ENCODE measurements at regions not wholly inside any gene's neighbourhood (a gene's known extent, or its start where the extent isn't known, plus 50 kb on each side); places are given as distances from the start of the nearest gene placed in this dataset.
"Not testable (repeated sequence)": the region's sequence is repeated elsewhere in the genome, so short reads cannot be mapped to it uniquely, and the experiment has no call there.

DNA sequence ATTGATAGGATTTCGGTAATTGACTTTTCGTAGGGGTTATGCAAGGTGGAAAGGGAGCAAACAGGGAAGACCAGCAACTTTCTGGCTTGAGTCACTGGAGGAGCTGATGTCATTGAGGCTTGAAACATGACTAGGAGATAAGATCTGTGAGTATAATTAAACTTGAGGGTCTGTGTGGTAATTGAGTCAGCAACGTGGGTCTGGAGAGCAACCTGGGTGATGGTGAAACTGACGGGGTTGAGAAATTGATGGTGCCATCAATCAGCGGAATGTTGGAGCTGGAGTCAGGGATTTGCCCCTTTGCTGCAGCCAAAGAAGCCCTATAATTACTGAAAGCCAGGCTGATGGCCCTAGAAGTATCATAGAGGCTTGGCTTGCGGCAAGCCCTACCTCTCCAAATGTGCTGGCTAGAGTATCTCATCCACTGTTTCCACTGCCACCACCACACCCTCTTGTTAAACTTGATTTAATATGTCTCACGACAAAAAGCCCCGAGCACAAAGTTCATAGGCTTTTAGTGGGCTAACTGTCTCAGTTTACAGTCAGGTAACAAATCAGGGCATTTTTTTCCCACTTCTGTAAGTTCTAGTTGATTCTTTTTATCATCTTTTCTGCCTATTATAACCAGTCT, 186.9 kb upstream of the ELAC2 start:
- DNase-seq, result no peak

DNA sequence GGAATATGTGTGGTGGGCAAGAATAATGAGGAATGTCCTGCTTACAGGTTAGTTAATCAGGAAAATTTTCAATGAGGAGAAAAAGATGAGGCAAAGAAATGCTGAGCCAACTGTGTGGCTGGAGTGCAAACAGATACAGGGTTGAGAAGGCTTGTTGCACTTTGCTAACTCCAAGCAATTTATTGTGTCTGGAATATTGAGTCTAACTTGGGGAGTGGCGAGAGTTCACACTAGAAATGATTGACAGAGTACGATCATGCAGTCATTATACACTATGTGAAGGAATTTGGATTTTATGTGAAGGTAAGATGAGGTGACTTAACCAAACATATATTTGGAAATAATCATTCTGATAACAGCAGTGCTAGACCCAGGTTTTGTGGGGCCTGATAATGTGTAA, 185.0 kb upstream of the ELAC2 start:
- no peak for DNase-seq

DNA sequence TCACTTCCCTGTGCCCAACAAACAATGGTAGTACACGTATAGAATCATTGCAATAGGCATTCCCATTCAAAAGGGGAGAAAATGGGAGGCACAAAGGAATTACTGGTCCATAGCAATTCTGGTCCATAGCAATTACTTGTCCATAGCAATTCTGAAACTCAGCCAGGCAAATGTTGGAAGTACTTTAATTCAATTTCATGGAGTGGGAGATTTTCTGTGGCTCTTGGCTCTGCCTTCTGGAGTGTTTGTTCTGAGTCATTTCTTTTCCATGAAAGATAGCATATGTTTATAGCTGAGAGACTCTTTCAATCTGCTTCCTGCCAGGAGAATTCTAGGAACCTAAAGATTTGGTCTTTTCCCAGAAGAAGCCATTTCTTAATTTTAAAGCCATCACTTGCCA, 182.8 kb upstream of the ELAC2 start:
- no peak for DNase-seq

DNA sequence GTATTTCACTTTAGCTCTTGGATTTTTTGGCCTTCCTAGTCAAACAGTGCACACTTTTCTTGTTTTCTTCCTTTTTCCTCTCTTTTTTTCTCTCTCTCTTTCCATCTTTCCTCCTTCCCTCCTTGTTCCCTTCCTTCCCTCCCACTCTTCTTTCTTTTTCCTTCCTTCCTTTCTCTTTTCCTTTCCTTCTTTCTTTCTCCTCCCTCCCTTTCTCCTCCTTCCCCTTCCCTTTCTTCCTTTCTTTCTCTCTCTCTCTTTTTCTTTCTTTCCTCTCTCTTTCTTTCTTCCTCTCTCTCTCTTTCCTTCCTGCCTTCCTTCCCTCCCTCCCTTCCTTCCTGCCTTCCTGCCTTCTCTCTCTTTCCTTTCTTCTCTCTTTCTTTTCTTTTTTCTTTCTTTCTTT, 181.6 kb upstream of the ELAC2 start:
- DNase-seq, result no peak

DNA sequence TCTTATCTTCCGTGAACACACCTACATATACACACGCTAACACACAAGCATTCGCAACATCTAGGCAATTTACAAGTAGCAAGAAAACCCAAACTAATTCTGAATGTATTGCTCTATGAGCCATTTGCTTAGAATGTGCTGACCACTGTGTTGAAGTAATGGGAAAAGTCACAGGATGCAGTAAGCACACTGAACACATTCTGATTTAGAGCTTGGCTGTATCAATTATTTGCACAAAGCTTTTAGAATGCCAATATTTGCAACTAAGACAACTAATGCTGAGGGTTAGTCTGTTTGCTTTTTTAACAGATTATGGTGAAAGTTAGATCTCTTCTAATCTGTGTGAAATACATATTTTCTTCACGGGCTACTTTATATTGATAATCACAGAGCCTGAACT, 179.8 kb upstream of the ELAC2 start:
- no peak for DNase-seq

DNA sequence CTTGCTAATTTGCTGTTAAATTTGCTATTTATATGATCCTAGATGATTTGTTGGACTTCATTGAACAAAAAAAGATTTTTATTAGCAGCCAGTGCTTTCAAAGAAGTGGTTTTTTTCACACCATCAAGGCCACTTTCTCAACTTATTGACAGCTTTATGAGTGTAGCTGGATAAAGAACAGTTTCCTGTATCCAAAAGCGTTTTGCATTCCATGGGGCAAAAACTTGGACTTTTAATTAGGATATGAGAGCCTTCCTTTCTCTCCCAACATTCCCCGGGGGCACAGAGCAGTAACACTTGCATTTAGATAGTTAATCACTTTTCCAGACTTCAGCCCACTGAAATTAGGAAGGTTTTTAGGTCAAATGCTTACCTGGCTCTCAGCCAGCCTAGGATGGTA, 177.1 kb upstream of the ELAC2 start:
- no peak for DNase-seq

DNA sequence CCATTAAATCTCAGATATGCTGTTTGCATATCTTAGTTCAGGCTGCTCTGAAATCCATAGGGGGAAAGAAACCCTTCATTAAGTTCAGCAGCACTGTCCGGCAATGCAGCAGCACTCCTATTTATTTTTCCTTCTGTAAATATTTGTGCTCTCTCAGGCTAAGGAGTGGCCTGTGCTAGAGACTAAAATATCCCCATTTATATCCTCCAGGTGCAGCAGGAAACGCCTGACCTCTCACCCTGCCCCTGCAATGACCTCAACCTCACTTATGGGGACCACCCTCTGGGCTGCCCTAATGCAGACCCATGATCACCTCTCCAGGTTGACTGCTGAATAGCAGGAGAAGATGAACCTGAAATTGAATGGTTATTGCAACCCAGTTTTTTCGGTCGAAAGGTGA, 165.0 kb upstream of the ELAC2 start:
- no peak for DNase-seq

DNA sequence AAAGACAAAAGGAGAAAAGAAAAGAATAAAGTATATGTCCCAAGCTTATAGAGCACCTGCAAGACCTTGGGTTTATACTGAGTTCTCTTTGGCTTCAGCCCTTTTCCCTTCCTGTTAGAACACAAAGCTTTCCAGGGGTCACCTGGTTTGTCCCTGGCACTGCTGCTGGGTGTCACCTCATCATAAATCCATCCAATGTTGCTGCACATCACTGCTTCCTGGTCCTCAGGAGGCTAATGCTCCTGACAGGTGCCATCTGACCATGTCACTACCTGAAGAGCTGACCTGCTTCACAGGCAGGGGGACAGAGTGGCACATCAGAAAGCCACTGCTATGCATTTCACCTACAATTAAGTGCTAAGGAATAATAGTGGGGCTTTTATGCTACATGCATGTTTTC, 164.6 kb upstream of the ELAC2 start:
- DNase-seq, result no peak

DNA sequence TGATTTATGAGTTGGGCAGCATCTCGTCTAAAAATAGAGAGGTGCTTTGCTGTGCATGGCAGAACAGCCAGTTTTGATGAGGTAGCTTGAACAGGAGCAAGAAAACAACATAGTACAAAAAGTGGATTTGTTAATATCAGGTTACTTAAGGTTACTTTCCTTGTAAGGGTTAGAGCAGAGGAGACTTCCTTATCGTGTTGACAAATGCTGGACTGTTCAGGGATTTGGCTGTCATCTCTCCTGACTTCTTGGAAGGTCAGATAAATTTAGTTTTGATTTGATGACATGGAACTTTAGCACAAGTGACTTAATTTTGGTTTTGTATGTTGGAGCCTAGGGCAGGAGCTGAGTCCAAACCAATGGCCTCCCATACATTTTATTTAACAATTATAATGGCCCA, 163.9 kb upstream of the ELAC2 start:
- DNase-seq, result no peak

DNA sequence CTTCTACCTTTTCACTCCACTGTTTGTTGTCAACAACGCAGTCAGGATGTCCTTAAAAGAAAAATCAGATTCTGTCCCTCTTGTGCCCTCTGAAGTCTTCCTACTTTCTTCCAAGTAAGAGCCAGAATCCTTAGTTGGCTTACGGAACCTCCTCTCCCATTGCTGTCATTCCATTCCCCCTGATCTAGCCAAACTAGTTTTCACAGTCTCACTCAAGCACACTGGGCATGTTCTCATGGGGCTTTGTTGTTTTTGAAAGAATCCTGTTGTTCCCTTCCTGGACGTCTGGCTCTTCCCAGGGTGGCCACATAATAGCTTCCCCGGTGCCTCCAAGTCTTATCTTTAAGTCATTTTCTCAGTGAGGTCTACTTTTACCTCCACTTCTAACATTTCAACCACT, 158.6 kb upstream of the ELAC2 start:
- no peak for DNase-seq

DNA sequence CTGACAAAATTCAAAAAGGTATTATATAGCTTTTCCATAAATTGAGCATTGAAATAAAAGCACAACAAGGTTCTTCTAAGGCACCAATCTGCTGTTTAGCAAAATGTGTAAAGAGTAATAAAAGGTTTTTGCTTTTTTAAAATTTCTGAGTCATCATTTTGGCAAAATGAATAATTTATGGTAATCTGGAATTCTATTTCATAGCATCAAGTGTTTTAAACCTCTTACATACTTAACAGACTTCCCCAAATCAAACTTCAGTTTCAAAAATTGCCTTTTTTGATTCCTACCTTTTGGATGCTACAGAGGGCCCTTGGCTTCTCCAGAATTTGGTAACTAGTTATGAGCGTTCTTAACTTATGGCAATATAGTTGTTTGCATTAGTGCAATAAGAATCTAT, 154.0 kb upstream of the ELAC2 start:
- DNase-seq, result no peak

DNA sequence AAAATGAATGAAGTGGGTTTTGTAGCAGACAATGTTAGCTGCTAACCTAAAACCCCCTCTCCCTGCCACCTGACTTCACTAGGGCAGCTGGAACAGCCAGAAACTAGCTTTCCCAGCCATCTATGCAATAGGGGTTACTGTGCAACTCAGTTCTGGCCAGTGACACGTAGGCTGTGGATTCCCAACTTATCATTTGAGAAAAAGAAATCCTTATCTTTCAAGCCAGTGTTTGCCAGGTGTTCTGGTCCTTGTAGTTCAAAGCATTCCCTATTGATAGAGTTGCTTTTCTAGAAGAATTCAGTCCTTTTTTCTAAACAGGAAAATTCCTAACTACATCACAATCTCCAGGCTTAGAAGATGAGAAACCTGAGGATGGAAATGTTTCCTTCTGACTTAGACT, 144.5 kb upstream of the ELAC2 start:
- no peak for DNase-seq

DNA sequence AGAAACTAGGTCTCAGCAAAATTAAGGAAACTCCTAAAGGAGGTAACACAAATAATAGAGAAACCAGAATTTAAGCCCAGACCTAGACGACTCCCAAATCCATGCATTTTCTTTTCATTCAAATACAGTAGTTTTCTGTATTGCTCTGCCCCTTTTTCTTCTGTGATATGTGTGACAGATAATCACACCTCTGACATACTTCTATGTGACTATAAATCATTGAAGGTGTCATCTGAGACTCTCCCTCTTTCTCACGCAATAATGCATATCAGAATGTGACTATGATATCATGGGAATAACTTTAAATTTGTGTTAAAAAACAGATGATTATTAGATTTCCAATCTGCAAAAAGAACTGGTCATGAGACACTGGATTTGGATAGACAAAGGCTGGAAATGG, 143.0 kb upstream of the ELAC2 start:
- no peak for DNase-seq

DNA sequence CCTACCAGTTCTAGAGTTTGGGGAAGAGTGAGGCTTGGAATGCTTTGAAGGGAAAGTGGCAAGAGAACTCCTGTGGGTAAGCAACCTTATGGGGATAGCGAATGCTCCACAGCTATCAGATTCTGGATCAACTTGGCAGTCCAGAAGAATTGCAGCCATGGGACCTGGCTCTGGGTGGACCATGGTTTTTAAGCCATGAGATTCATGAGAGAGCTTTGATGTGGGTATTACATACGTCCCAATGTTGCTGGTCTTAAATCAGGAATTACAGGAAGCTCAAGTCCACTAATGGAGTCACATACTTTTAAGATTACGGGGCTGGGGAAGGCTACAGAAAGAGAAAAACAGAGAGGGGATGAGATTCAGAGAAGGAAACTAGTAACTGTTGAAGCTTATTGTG, 142.5 kb upstream of the ELAC2 start:
- no peak for DNase-seq

DNA sequence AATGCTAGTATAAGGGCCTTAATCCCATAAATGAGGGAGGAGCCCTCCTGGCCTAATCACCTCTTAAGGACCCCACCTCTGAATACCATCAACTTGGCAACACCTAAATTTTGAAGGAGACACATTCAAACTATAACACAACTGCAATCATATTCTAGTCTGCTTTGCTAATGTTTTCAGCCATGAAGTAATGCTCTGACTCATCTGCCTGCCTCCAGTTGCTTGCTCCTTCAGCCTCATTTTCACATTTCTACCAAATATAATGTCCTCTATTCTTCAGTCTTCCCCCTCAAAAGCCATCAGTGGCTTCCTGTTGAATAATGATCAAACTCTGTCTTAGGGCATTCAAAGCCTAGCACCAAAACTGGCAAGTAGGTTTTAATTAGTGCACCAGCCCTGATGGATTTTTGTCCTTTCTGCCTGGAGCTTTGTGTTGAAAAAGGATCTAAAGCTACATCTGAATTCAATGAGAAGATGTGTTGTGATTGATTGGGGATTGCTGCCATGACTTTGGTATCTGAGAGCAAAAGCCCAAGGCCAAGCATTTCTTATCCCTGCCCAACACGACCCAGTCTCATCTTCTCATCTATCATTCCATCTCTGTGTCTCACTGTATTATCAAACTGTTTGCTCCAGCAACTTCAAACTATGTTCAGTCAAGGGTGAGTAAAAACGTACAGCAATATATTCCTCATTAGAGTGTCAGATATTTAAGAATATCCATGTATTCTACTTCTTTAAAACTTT, 140.8 kb upstream of the ELAC2 start:
- no peak for DNase-seq

DNA sequence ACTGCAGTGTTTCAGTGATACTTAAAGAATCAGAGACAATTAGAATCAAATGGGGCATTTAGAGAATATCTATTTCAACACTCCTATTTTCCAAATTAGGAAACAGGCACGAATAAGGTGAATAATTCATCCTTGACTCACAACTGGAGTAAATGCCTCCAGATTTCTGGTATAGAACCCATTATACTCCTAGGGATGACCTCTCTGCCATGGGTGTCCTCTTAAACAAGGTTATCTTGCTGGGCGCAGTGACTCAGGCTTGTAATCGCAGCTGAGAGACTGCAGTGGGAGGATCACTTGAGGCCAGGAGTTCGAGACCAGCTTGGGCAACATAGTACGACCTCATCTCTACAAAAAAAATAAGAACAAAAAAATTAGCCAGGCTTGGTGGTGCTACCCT, 139.8 kb upstream of the ELAC2 start:
- no peak for DNase-seq

DNA sequence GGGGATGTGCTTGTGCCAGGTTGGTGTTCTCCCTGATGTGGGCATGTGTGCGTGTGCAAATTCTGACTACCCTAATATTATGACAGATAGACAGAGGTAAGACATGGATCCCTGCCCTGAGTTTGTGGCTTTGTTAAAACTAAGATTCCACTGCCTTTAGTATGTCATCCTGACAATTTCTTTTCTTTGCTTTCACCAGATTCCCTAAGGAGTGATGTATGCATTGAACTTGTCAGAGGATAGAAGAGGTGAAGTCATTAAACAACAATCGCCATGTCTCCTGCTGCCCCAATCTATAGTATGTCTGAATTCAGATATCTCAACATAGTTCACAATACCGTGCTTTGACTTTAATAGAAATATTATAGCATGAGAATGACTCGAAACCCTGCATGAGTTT, 137.1 kb upstream of the ELAC2 start:
- DNase-seq, result no peak

DNA sequence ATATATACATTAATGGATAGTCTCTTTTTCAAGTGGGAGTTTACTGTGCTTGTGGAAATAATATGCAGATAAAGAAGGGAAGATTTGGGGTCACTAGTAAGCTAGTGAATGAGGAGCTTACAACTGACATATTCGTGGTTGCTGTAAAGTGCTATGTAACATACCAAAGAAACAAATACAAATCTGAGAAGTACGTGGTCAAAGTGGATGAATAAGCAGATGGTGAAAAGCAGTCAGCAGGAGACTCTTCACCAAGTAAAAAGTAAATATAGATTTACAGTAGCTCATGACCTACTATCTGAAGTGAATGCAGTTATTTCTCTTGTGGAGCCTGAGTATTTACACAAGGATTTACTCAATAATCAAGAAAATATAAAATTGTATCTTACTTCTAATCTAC, 136.6 kb upstream of the ELAC2 start:
- no peak for DNase-seq

DNA sequence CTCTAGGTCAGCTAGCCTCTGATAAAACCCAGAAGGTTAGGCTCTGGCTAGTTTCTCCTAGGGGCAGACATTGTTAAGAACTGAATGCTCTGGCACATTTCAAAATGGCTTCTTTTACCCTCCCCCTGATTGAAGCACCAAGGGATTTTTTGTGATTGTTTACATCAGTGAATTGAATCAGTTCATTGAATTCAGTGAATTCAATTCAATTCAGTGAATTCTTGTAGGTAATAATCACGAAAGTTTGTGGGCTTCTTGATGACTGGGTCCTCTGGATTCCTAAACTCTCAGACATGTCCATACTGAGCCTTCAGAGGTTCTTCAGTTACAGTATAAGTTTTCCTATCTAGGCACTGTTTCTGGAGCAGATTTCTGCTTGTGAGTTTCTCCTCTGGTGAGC, 135.2 kb upstream of the ELAC2 start:
- no peak for DNase-seq

DNA sequence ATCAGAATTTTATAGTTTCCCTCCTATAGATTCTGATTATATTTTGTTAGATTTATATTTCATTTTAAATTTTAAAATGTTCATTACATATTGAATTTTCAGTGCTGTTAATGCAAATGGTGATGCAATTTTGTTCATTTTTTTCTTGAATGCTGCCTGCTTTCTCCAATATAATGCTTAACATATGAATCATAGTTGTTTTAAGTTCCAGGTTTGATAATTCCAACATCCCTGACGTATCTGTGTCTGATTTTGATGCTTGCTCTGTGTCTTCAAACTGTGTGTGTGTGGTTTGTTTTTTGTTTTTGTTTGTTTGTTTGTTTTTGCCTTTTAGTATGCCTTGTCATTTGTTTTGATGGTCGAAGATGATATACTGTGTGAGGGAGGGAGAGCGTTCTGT, 134.7 kb upstream of the ELAC2 start:
- DNase-seq, result no peak

DNA sequence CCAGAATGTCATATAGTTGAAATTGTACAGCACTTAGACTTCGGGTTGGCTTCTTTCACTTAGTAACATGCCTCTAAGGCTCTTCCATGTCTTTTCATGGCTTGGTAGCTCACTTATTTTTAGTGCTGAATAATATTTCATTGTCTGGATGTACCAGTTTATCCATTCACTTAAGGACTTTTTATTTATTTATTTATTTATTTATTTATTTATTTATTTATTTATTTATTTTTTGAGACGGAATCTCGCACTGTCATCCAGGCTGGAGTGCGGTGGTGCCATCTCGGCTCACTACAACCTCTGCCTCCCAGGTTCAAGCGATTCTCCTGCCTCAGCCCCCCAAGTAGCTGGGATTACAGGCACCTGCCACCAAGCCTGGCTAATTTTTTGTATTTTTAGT, 132.9 kb upstream of the ELAC2 start:
- DNase-seq, result not testable (repeated sequence)

DNA sequence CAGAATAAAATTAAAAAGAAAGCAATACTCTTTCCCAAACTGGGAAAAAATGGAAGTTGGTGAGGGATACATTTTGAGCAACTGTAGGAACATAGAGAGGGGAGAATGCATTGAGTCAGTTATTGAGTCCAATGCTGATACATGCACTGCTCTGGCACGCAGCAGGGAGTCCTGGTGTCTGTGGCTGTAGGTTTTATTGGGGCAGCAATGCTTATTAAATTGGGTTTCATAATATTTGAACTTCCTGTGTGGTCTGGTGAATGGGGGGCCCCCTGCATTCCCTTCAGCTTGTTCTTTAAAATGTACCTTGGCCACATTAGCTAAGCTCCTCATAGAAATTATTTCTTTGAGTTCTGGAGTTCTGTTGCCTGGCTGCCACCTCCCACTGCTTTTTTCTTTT, 125.2 kb upstream of the ELAC2 start:
- no peak for DNase-seq

DNA sequence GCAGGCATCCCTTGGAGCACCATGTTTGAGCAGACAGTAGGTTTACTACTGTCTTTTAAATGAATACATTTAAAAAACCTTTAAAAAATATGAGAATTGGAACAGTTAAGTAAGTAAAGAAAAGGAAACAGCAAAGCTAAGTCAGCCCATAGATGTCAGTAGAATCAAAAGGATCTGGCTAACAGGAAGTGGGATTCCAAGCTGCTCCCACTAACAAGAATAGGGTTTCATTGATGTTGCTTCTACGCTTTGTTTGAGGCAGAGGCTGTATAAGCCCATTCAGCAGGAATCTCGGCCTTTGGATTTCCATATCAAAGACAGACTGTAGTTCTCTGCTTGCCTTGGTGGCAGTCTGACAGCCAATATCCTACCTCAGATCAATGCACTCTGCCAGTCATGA, 122.9 kb upstream of the ELAC2 start:
- DNase-seq, result no peak

DNA sequence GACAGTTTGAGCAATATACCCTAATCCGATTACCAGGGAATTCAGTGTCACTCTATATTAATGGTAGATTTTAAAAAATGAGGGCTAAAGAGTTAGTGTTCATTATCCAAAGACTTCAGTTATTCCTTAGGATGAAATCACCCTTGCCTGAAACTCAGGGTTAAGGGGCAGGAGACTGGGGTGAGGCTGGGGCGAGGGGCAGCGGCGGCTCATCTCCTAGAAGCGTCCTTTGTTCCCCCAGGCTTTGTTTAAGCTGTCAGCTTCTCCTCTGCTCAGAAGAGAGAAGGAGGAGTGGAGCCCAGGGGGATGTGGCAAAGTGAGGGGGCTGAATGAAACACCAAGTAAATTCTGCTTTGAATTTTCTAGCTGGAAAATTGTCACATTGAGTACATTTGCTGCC, 117.7 kb upstream of the ELAC2 start:
- no peak for DNase-seq

DNA sequence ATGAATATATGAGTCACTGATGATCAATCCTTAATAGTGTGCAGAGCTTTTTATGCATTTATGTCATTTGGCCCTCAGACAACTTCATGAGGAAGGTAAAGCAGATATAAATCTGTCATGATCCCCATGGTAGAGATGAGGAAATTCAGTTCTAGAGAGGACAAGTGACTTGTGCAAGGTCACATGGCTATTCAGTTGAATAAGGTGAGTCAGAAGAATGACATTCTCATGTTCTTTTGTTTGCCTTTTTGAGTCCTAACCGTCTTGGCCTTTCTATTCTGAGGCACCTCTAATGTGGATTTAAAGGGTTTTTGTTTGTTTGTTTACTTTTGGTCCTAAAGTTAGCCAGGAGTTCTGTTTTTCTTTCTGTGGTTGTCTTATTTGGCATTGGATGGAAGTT, 116.2 kb upstream of the ELAC2 start:
- no peak for DNase-seq
